GM18861 (cell line): ENCODE measurements at regions not wholly inside any gene's neighbourhood (a gene's known extent, or its start where the extent isn't known, plus 50 kb on each side); places are given as distances from the start of the nearest gene placed in this dataset.
"Not testable (repeated sequence)": the region's sequence is repeated elsewhere in the genome, so short reads cannot be mapped to it uniquely, and the experiment has no call there.

Experiments used
- ATAC-seq: cut with Tn5 transposase; IDR thresholded peaks from one replicate; pipeline ENCODE4 v1.9.1; 2021; ENCODE audit not compliant: unreplicated experiment

- no peak for ATAC-seq
Measured at GRCh38 chr10:124324856-124325632, 93.7 kb downstream of the OAT start.

- ATAC-seq = no peak
Measured at GRCh38 chr10:124324451-124324850, 94.3 kb downstream of the OAT start.

- no peak for ATAC-seq
Measured at GRCh38 chr10:124323806-124324205, 94.9 kb downstream of the OAT start.

- ATAC-seq = no peak
Measured at GRCh38 chr10:124323111-124323725, 95.5 kb downstream of the OAT start.

- ATAC-seq = no peak
Measured at GRCh38 chr10:124322191-124322980, 96.3 kb downstream of the OAT start.

GRCh38 chr10:124321433-124322089 is 97.2 kb downstream of the OAT start:
- no peak for ATAC-seq

GRCh38 chr10:124320778-124321432 is 97.8 kb downstream of the OAT start:
- ATAC-seq = no peak

- no peak for ATAC-seq
Measured at GRCh38 chr10:124319926-124320391, 98.8 kb downstream of the OAT start.

- not testable (repeated sequence) for ATAC-seq
Measured at GRCh38 chr10:124319520-124319919, 99.2 kb downstream of the OAT start.

- ATAC-seq = no peak
Measured at GRCh38 chr10:124318811-124319210, 99.9 kb downstream of the OAT start.

GRCh38 chr10:124318076-124318475 is 100.6 kb downstream of the OAT start:
- no peak for ATAC-seq

GRCh38 chr10:124316326-124316725 is 102.4 kb downstream of the OAT start:
- no peak for ATAC-seq

GRCh38 chr10:124315591-124316270 is 103.0 kb downstream of the OAT start:
- ATAC-seq = no peak

GRCh38 chr10:124313374-124313773 is 105.3 kb downstream of the OAT start:
- ATAC-seq = no peak

- ATAC-seq = no peak
Measured at GRCh38 chr10:124308811-124309210, 109.9 kb downstream of the OAT start.

GRCh38 chr10:124308056-124308645 is 110.6 kb downstream of the OAT start:
- ATAC-seq = no peak

GRCh38 chr10:124307591-124307990 is 111.1 kb downstream of the OAT start:
- no peak for ATAC-seq

- no peak for ATAC-seq
Measured at GRCh38 chr10:124306922-124307371, 111.8 kb downstream of the OAT start.

- no peak for ATAC-seq
Measured at GRCh38 chr10:124306520-124306919, 112.2 kb downstream of the OAT start.

- no peak for ATAC-seq
Measured at GRCh38 chr10:124305984-124306383, 112.7 kb downstream of the OAT start.
